ENCODE measurements at regions not wholly inside any gene's neighbourhood (a gene's known extent, or its start where the extent isn't known, plus 50 kb on each side); places are given as distances from the start of the nearest gene placed in this dataset.

GRCh38 chr20:51286758-51287157, 255.8 kb downstream of the NFATC2 start:
- ATAC-seq: no peak
- Histone ChIP-seq H3K4me1 (no peaks in the 10 kb centered on the region), H3K27ac (no peak overlapping the region), H3K4me3 (no peak overlapping the region), H3K36me3 (no peaks in the 10 kb centered on the region), H3K27me3 (peaks cover 5% of the 10 kb centered on the region), H3K9me3 (peaks cover 0 to 12% (median 0%) of the 10 kb centered on the region in 3 donors)
- no peak for TF ChIP-seq POLR2AphosphoS5 (IDR thresholded peaks at IDR 0.05)
- TF ChIP-seq POLR2A (IDR thresholded peaks at IDR 0.05): no peak
- no peak for TF ChIP-seq CTCF (IDR thresholded peaks at IDR 0.05)
- no peak for TF ChIP-seq EP300 (IDR thresholded peaks at IDR 0.05)
- WGBS, 2 donors (ENCODE audit: low coverage in 1 of 2): 14 to 17% methylated on average over 1 of the region's 1 CpG

DNA sequence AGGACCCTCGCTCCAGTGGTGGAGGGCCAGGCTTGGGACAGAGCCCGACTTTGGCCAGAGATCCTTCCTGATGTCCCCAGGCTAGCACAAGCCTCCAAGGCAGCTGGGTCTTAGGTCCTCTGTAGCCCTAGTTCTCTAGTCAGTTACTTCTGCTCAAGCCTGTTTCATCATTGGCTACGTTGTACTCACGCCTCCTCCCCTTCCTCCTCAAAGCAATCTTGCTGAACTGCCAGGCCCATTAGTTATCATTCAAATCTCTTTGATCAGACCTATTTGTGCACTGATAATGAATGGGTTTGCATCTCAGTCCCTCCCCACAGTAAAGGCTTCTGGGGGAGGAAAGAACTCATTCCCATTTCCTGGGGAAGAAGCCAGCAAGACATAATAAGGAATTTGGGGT, 256.8 kb downstream of the NFATC2 start:
- no peak for TF ChIP-seq EP300 (IDR thresholded peaks at IDR 0.05)
- TF ChIP-seq CTCF (IDR thresholded peaks at IDR 0.05): no peak
- no peak for TF ChIP-seq POLR2AphosphoS5 (IDR thresholded peaks at IDR 0.05)
- no peak for TF ChIP-seq POLR2A (IDR thresholded peaks at IDR 0.05)
- no peaks in the 10 kb centered on the region for H3K4me1 ChIP-seq

GRCh38 chr20:51284871-51285270, 257.6 kb downstream of the NFATC2 start:
- no peak for ATAC-seq
- Histone ChIP-seq H3K27ac (no peak overlapping the region), H3K4me1 (no peaks in the 10 kb centered on the region), H3K36me3 (no peaks in the 10 kb centered on the region), H3K9me3 (peaks cover 0 to 12% (median 0%) of the 10 kb centered on the region in 3 donors), H3K4me3 (no peak overlapping the region), H3K27me3 (peaks cover 11% of the 10 kb centered on the region)
- 78% methylated on average over 5 of the region's 6 CpGs; no CpG with 5 or more reads in 1 of the 2 donors for WGBS, 2 donors (ENCODE audit: low coverage in 1 of 2)
- TF ChIP-seq POLR2AphosphoS5 (IDR thresholded peaks at IDR 0.05): no peak
- TF ChIP-seq POLR2A (IDR thresholded peaks at IDR 0.05): no peak
- TF ChIP-seq CTCF (IDR thresholded peaks at IDR 0.05): no peak
- TF ChIP-seq EP300 (IDR thresholded peaks at IDR 0.05): no peak

More for the DNA sequence above, 256.8 kb downstream of the NFATC2 start:
- ATAC-seq: no peak
- peaks cover 5% of the 10 kb centered on the region for H3K27me3 ChIP-seq
- H3K4me3 ChIP-seq: no peak overlapping the region
- 66 to 79% methylated on average over 2 to 4 of the region's 4 CpGs for WGBS, 2 donors (ENCODE audit: low coverage in 1 of 2)
- no peak overlapping the region for H3K27ac ChIP-seq
- peaks cover 0 to 12% (median 0%) of the 10 kb centered on the region in 3 donors for H3K9me3 ChIP-seq
- no peaks in the 10 kb centered on the region for H3K36me3 ChIP-seq

DNA sequence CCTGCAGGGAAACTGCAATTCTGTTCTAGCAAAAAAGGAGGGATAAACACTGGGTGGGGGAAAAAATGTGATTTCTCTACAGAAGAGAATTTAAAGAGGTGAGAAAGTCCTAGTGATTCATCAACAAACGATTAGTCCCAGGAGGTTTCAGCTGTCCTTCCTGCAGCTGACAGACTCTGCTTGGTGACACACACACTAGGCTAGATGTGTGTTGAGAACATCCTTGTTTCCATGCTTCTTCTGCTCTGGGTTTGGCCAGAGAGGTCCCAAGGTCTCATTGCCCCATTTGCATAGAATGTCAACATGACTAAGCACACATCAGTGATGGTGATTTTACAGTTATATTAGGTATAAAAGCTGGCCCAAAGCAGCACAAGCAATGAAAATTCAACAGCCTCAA, 258.3 kb downstream of the NFATC2 start:
- no peak for ATAC-seq
- 25% methylated on average over 1 of the region's 1 CpG; no CpG with 5 or more reads in 1 of the 2 donors for WGBS, 2 donors (ENCODE audit: low coverage in 1 of 2)
- Histone ChIP-seq H3K9me3 (peaks cover 0 to 12% (median 0%) of the 10 kb centered on the region in 3 donors), H3K4me1 (no peaks in the 10 kb centered on the region), H3K27me3 (peaks cover 17% of the 10 kb centered on the region), H3K36me3 (no peaks in the 10 kb centered on the region), H3K4me3 (no peak overlapping the region), H3K27ac (no peak overlapping the region)
- TF ChIP-seq EP300 (IDR thresholded peaks at IDR 0.05): no peak
- TF ChIP-seq POLR2AphosphoS5 (IDR thresholded peaks at IDR 0.05): no peak
- no peak for TF ChIP-seq POLR2A (IDR thresholded peaks at IDR 0.05)
- no peak for TF ChIP-seq CTCF (IDR thresholded peaks at IDR 0.05)

DNA sequence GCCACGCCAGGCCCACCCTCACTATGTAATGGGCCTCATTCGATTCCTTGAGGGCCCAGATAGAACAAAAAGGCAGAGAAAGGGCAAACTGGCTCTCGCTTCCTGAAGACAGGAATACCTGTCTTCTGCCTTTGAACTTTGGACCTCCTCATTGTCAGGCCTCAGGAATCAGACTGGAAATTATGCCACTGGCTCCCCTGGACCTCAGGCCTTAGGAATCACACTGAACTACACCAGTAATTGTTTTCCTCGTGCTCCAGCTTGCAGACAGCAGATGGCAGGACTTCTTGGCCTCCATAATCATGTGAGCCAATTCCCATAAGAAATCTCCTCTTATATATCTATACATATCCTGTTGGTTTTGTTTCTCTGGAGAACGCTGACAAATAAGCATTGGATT, 258.6 kb upstream of the KCNG1 start:
- H3K9me3 ChIP-seq: peaks cover 0 to 12% (median 0%) of the 10 kb centered on the region in 3 donors

More for the DNA sequence above, 258.6 kb upstream of the KCNG1 start:
- peaks cover 0 to 1% (median 0%) of the 10 kb centered on the region in 3 donors for H3K4me1 ChIP-seq
- 84 to 92% methylated on average over 3 to 5 of the region's 5 CpGs for WGBS, 2 donors (ENCODE audit: low coverage in 1 of 2)
- no peak overlapping the region for H3K27ac ChIP-seq
- TF ChIP-seq EP300 (IDR thresholded peaks at IDR 0.05) (no peak), POLR2A (IDR thresholded peaks at IDR 0.05) (no peak), POLR2AphosphoS5 (IDR thresholded peaks at IDR 0.05) (no peak), CTCF (IDR thresholded peaks at IDR 0.05) (no peak)
- no peak overlapping the region for H3K4me3 ChIP-seq
- peaks cover 43% of the 10 kb centered on the region for H3K27me3 ChIP-seq
- H3K36me3 ChIP-seq: no peaks in the 10 kb centered on the region
- ATAC-seq: no peak
